Smooth muscle cell (in vitro differentiated cells): ENCODE measurements at regions not wholly inside any gene's neighbourhood (a gene's known extent, or its start where the extent isn't known, plus 50 kb on each side); places are given as distances from the start of the nearest gene placed in this dataset.

Source experiments
- DNase-seq: peaks from one replicate; lab custom pipeline; 2025; ENCODE audit not compliant: unreplicated experiment; lab: John Stamatoyannopoulos, UW
- H2AFZ ChIP-seq: fragments of 200-600 bp; sonication (generic); 2 replicates; pipeline ENCODE4 v1.6.0; 2016; ENCODE audit warnings: antibody characterized with exemption, low read depth, mild to moderate bottlenecking
- H3F3A ChIP-seq: fragments of 200-600 bp; sonication (generic); 2 replicates; pipeline ENCODE4 v1.6.0; 2017; ENCODE audit warnings: antibody characterized with exemption, low read depth
- H3K27ac ChIP-seq: fragments of 200-600 bp; sonication (generic); 2 replicates; pipeline ENCODE4 v1.5.1; 2016; ENCODE audit warnings: low read depth, mild to moderate bottlenecking
- H3K27me3 ChIP-seq: fragments of 200-600 bp; sonication (generic); 2 replicates; pipeline ENCODE4 v1.6.1; 2016; ENCODE audit warnings: low read depth, mild to moderate bottlenecking
- H3K36me3 ChIP-seq: fragments of 200-600 bp; sonication (generic); 2 replicates; pipeline ENCODE4 v1.5.1; 2016; ENCODE audit warnings: low read depth
- H3K4me1 ChIP-seq: fragments of 200-600 bp; sonication (generic); 2 replicates; pipeline ENCODE4 v1.5.1; 2016; ENCODE audit warnings: low read depth
- H3K4me2 ChIP-seq: fragments of 200-600 bp; sonication (generic); 2 replicates; pipeline ENCODE4 v1.6.0; 2016; ENCODE audit warnings: mild to moderate bottlenecking
- H3K4me3 ChIP-seq: fragments of 200-600 bp; sonication (generic); 2 replicates; pipeline ENCODE4 v1.5.1; 2016; ENCODE audit warnings: mild to moderate bottlenecking
- H3K79me2 ChIP-seq: fragments of 200-600 bp; sonication (generic); 2 replicates; pipeline ENCODE4 v1.6.0; 2016; ENCODE audit warnings: low read depth, mild to moderate bottlenecking
- H3K9ac ChIP-seq: fragments of 200-600 bp; sonication (generic); 2 replicates; pipeline ENCODE4 v1.6.0; 2016; ENCODE audit warnings: low read depth
- H3K9me3 ChIP-seq: fragments of 200-600 bp; sonication (generic); replicated peaks from 2 replicates; pipeline ENCODE4 v1.5.1; 2016; ENCODE audit warnings: low read depth
- H4K20me1 ChIP-seq: fragments of 200-600 bp; sonication (generic); 2 replicates; pipeline ENCODE4 v1.6.0; 2016; ENCODE audit warnings: low read depth
- WGBS: methylation state at CpG from one replicate; pipeline ENCODE4 v1.1.7; 2016; ENCODE audit warnings: low lambda C conversion rate; 5-methylcytosine and 5-hydroxymethylcytosine counted together
- TF ChIP-seq, protein P1 (sequence below): fragments of 200-600 bp; sonication (generic); IDR thresholded peaks from 2 replicates; pipeline ENCODE4 v1.5.1; 2017; ENCODE audit warnings: borderline replicate concordance, mild to moderate bottlenecking, antibody characterized with exemption; ENCODE audit not compliant: insufficient read depth, poor library complexity, severe bottlenecking

DNA sequence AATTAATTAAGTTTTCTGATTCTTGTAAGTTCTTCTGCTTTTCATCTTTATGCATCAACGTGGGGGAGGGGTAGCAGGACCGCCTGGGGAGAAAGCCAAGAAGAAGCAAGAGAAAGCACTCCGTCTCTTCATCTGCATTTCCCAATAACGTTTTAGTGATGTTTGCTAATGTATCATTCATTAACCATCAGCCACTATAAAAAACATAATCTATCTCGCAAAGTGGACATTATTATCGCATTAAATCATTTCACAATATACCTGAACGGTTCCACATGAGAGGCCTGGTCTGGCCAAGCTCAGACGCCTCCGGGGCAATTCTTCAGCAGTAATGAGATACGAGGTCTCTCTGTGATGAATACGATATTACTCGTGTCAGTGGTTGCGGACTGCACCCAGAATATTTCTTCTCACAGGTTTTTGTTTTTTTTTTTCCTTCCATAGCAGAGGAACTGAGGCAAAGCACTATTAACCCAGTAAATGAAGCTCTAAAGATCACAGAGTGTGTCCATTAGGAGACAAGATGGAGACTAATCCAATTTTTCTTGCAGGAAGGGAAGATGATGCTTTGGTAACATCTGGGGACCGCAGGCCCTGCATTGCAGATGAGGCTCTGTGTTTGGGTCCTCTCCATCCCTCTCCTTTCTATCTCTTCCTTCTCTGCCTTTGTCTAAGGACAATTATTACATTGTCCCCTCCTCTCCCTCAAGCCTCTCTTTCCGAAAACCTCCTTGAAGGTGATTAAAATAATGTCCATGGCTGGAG, 156.1 kb downstream of the SLC35B3 start:
- Histone ChIP-seq H3K27me3 (no peaks in the 10 kb centered on the region), H4K20me1 (no peaks in the 10 kb centered on the region), H3K9ac (no peak overlapping the region), H3K9me3 (no peaks in the 10 kb centered on the region), H2AFZ (no peak overlapping the region), H3K27ac (no peak overlapping the region), H3K36me3 (no peaks in the 10 kb centered on the region), H3K4me3 (no peak overlapping the region), H3K4me1 (no peaks in the 10 kb centered on the region), H3K4me2 (no peak overlapping the region), H3F3A (no peaks in the 10 kb centered on the region), H3K79me2 (no peaks in the 10 kb centered on the region)
- WGBS = 82% methylated on average over 15 of the region's 15 CpGs
- no peak for DNase-seq
- TF ChIP-seq, protein P1, sequence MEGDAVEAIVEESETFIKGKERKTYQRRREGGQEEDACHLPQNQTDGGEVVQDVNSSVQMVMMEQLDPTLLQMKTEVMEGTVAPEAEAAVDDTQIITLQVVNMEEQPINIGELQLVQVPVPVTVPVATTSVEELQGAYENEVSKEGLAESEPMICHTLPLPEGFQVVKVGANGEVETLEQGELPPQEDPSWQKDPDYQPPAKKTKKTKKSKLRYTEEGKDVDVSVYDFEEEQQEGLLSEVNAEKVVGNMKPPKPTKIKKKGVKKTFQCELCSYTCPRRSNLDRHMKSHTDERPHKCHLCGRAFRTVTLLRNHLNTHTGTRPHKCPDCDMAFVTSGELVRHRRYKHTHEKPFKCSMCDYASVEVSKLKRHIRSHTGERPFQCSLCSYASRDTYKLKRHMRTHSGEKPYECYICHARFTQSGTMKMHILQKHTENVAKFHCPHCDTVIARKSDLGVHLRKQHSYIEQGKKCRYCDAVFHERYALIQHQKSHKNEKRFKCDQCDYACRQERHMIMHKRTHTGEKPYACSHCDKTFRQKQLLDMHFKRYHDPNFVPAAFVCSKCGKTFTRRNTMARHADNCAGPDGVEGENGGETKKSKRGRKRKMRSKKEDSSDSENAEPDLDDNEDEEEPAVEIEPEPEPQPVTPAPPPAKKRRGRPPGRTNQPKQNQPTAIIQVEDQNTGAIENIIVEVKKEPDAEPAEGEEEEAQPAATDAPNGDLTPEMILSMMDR = no peak

DNA sequence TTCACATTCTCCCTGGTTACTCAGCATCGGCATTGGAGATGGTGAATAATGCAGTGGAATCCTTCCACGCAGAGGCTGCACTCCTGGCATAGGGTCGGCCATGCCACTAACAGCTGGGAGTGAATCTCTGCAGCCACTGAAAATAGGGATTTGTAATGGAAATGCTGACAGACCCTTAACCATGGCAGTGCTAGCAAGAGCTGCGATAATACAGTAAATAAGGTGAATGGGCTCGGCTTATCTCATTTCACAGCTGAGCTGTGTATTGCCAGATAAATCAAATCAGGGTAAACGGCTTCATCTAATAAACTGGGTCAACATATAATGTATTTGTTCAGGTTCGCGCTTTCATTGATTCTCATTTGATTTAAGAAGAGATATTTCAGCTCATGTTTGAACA, 156.8 kb downstream of the SLC35B3 start:
- no peak overlapping the region for H3K9ac ChIP-seq
- H3K4me3 ChIP-seq = no peak overlapping the region
- no peak overlapping the region for H2AFZ ChIP-seq
- H3K9me3 ChIP-seq = no peaks in the 10 kb centered on the region
- no peak for DNase-seq
- H3K4me1 ChIP-seq = no peaks in the 10 kb centered on the region
- no peaks in the 10 kb centered on the region for H3K79me2 ChIP-seq
- H4K20me1 ChIP-seq = no peaks in the 10 kb centered on the region
- no peak overlapping the region for H3K4me2 ChIP-seq
- H3K36me3 ChIP-seq = no peaks in the 10 kb centered on the region
- 81% methylated on average over 8 of the region's 8 CpGs for WGBS
- no peaks in the 10 kb centered on the region for H3F3A ChIP-seq
- H3K27ac ChIP-seq = no peak overlapping the region
- TF ChIP-seq, protein P1 = no peak
- no peaks in the 10 kb centered on the region for H3K27me3 ChIP-seq

DNA sequence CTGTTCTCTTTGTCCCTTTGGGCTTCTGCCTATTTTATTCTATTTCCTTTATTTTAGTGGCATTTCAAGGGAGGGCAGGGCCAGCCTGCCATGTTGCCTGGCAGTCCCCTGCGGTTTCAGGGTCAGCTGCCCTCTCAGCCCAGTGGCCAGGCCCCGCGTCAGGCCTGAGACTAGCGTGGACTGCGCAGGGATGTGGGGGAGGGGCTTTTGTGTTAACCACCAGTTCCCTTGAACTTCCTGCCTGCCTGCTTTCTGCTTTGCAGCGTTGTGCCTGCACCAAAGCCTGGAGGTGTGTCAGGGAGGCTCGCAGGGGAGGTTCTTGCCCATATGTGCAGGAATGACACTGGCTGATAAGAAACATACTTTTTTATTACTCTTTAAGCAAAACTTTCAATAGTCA, 157.6 kb downstream of the SLC35B3 start:
- Histone ChIP-seq H3K4me1 (no peaks in the 10 kb centered on the region), H3F3A (no peaks in the 10 kb centered on the region), H3K36me3 (no peaks in the 10 kb centered on the region), H3K79me2 (no peaks in the 10 kb centered on the region), H3K27ac (no peak overlapping the region), H2AFZ (peak overlapping the region; percentile 65), H3K4me3 (no peak overlapping the region), H3K9me3 (no peaks in the 10 kb centered on the region), H4K20me1 (no peaks in the 10 kb centered on the region), H3K9ac (no peak overlapping the region), H3K27me3 (no peaks in the 10 kb centered on the region), H3K4me2 (peak overlapping the region; percentile 14)
- 36% methylated on average over 7 of the region's 7 CpGs for WGBS
- TF ChIP-seq, protein P1 = no peak
- DNase-seq = no peak

DNA sequence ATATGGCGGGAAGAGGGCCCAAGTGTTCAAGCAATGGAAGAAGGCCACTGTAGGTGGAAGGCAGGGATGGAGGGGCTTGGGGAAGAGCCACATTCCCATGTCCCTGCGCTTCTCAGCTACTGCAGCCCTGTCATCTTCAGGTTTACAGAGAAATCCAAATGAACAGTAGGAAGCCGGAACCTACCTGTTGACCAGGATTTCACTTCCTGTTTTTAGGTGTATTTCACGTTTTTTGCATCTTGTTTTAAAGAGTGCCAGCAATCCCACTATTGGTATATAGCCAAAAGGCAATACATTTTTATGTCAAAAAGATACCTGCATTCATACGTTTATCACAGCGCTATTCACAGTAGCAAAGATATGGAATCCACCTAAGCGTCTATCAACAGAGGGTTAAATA, 159.2 kb downstream of the SLC35B3 start:
- DNase-seq = no peak
- Histone ChIP-seq H3K27ac (no peak overlapping the region), H3K79me2 (no peaks in the 10 kb centered on the region), H3K4me3 (no peak overlapping the region), H3K4me2 (no peak overlapping the region), H2AFZ (no peak overlapping the region), H4K20me1 (no peaks in the 10 kb centered on the region), H3K9ac (no peak overlapping the region), H3K36me3 (no peaks in the 10 kb centered on the region), H3K9me3 (no peaks in the 10 kb centered on the region), H3F3A (no peaks in the 10 kb centered on the region), H3K4me1 (no peaks in the 10 kb centered on the region), H3K27me3 (no peaks in the 10 kb centered on the region)
- TF ChIP-seq, protein P1 = no peak
- 85% methylated on average over 7 of the region's 7 CpGs for WGBS
